Fibroblast of lung (primary cell): ENCODE measurements at regions not wholly inside any gene's neighbourhood (a gene's known extent, or its start where the extent isn't known, plus 50 kb on each side); places are given as distances from the start of the nearest gene placed in this dataset.

Experiments used
- EZH2 ChIP-seq: IDR thresholded peaks from 2 replicates; pipeline ENCODE4 v1.5.1; 2012; ENCODE audit warnings: low read length, control low read depth, mild to moderate bottlenecking; ENCODE audit errors: missing control alignments
- TF ChIP-seq, protein P1 (sequence below), 2 donors: IDR thresholded peaks in 1 of 2; conservative IDR thresholded peaks in 1 of 2; 1 replicate in 1 of 2; 2 replicates in 1 of 2; pipeline ENCODE4 v1.5.1; 2011 to 2012; ENCODE audit warnings: low read length in 2 of 2, control low read depth in 1 of 2, inconsistent platforms in 1 of 2, low read depth in 1 of 2, mild to moderate bottlenecking in 1 of 2

DNA sequence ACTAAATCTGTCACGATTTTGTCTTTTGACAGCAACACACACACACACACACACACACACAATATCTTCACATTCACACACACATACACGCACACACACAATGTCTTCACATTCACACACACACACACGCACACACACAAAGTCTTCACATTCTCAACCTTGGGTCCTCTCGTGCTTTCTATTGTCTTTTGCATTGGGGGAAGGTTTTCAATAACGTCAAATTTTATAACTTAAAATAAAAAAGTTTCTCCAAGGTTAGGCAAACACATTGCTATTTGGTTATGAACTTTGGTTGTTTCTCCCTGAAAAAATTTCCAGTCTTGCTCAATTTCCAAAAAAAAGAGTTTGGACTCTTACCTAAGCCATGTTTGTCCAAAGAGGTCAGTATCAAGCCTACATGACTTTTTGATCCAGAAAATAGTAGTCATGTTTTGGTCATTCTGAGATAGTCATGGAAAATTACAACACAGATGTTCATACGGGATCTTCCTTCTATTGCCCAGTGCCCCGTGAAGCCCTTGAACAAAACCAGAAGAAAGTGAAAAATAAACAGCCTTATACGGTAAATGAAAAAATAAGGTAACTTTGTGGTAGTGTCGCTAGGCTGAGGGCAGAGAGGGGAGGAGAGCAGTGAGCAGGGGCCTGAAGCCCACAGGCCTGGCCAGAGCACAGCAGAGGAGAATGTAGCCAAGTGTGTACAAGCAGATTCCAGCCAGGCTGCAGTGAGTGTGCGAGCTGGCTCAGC, 542.8 kb upstream of the ID2 start:
- TF ChIP-seq, protein P1, sequence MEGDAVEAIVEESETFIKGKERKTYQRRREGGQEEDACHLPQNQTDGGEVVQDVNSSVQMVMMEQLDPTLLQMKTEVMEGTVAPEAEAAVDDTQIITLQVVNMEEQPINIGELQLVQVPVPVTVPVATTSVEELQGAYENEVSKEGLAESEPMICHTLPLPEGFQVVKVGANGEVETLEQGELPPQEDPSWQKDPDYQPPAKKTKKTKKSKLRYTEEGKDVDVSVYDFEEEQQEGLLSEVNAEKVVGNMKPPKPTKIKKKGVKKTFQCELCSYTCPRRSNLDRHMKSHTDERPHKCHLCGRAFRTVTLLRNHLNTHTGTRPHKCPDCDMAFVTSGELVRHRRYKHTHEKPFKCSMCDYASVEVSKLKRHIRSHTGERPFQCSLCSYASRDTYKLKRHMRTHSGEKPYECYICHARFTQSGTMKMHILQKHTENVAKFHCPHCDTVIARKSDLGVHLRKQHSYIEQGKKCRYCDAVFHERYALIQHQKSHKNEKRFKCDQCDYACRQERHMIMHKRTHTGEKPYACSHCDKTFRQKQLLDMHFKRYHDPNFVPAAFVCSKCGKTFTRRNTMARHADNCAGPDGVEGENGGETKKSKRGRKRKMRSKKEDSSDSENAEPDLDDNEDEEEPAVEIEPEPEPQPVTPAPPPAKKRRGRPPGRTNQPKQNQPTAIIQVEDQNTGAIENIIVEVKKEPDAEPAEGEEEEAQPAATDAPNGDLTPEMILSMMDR (conservative IDR thresholded peaks at IDR 0.05 in 1 of 2, IDR thresholded peaks at IDR 0.05 in 1 of 2; ENCODE audit: low read depth in 1 of 2, low read length in 2 of 2): no peak
- TF ChIP-seq EZH2: no peak
